HepG2 (cell line): ENCODE measurements at regions not wholly inside any gene's neighbourhood (a gene's known extent, or its start where the extent isn't known, plus 50 kb on each side); places are given as distances from the start of the nearest gene placed in this dataset.

ENCODE experiments used
- ATAC-seq: fragments of 200-7000 bp; cut with Tn5 transposase; 3 replicates; pipeline ENCODE4 v1.9.1; 2020; ENCODE audit warnings: mild to moderate bottlenecking, moderate library complexity
- BruUV-seq: library from RNA; stranded (reverse); fragments of 400-500 nt; replicated peaks from 2 replicates; lab custom pipeline; 2021; lab: Mats Ljungman, UMichigan
- CTCF ChIA-PET: fragments of 300-600 bp; formaldehyde crosslinking; extraction: SDS; loops from one replicate; lab custom pipeline; 2021; ENCODE audit warnings: low total read pairs, inconsistent platforms, low intra/inter-chr PET ratio; lab: Yijun Ruan, JAX
- POLR2A ChIA-PET: fragments of 350-600 bp; sonication (Branson Sonifier 250); formaldehyde crosslinking; loops from one replicate; lab custom pipeline; 2020; ENCODE audit warnings: antibody characterized with exemption, inconsistent platforms; lab: Yijun Ruan, JAX
- DNase-seq: peaks from one replicate; pipeline ENCODE4 v3.0.0-alpha.2; 2015; ENCODE audit warnings: low spot score
- FAIRE-seq: peaks from 3 replicates; lab custom pipeline; 2011; peaks lifted over from hg19 to GRCh38; lab: Jason Lieb, UNC
- H2AFZ ChIP-seq: one replicate; pipeline ENCODE4 v1.6.1; 2011; ENCODE audit warnings: low read length, inconsistent platforms
- H3K27ac ChIP-seq: fragments of 300-600 bp; 3 replicates; pipeline ENCODE4 v1.8.0; 2011; ENCODE audit warnings: mixed run types, mild to moderate bottlenecking, mixed read lengths, low read length, inconsistent platforms; ENCODE audit not compliant: insufficient read depth; ENCODE audit errors: extremely low read length
- H3K27me3 ChIP-seq, 2 experiments: fragments of 200-600 bp in 1 of 2; 2 replicates in 1 of 2; 3 replicates in 1 of 2; pipeline versions ENCODE4 v1.6.0 to v1.8.0; 2011; ENCODE audit warnings: low read length in 2 of 2, mild to moderate bottlenecking in 2 of 2, moderate library complexity in 2 of 2, inconsistent platforms in 1 of 2; ENCODE audit not compliant: insufficient read depth in 2 of 2, control insufficient read depth in 1 of 2
- H3K36me3 ChIP-seq, 2 experiments: fragments of 200-600 bp in 1 of 2; replicated peaks in 1 of 2; 2 replicates in 1 of 2; 3 replicates in 1 of 2; pipeline versions ENCODE4 v1.5.1 to v1.8.0; 2011; ENCODE audit warnings: low read length in 2 of 2, inconsistent platforms in 1 of 2; ENCODE audit not compliant: insufficient read depth in 2 of 2, control insufficient read depth in 1 of 2
- H3K4me1 ChIP-seq: 2 replicates; pipeline ENCODE4 v1.5.1; 2012; ENCODE audit warnings: low read length, inconsistent platforms; ENCODE audit not compliant: insufficient read depth
- H3K4me2 ChIP-seq: 2 replicates; pipeline ENCODE4 v1.6.0; 2011; ENCODE audit warnings: low read depth, low read length, inconsistent platforms
- H3K4me3 ChIP-seq, 3 experiments: fragments of 200-600 bp in 1 of 3; sonication (generic), shearing (Covaris generic) in 1 of 3; replicated peaks in 1 of 3; 2 replicates each; pipeline ENCODE4 v1.5.1; 2011 to 2016; ENCODE audit warnings: low read length in 3 of 3, inconsistent platforms in 2 of 3, low read depth in 2 of 3, mild to moderate bottlenecking in 2 of 3, control low read depth in 1 of 3, mixed read lengths in 1 of 3; ENCODE audit not compliant: insufficient read depth in 1 of 3
- H3K79me2 ChIP-seq: one replicate; pipeline ENCODE4 v1.6.1; 2011; ENCODE audit warnings: low read length, inconsistent platforms; ENCODE audit not compliant: insufficient read depth
- H3K9ac ChIP-seq: 2 replicates; pipeline ENCODE4 v1.6.0; 2011; ENCODE audit warnings: mild to moderate bottlenecking, low read depth, low read length, inconsistent platforms; ENCODE audit not compliant: insufficient read depth
- H3K9me3 ChIP-seq: 2 replicates; pipeline ENCODE4 v1.5.1; 2012; ENCODE audit warnings: mild to moderate bottlenecking, low read length
- H4K20me1 ChIP-seq: 2 replicates; pipeline ENCODE4 v1.6.0; 2011; ENCODE audit warnings: inconsistent platforms, mild to moderate bottlenecking, low read length, moderate library complexity; ENCODE audit not compliant: insufficient read depth
- HHEX ChIP-seq: IDR thresholded peaks from 2 replicates; pipeline ENCODE4 v1.6.1; 2016; ENCODE audit warnings: control low read depth
- MXI1 ChIP-seq: IDR thresholded peaks from 3 replicates; pipeline ENCODE4 v1.6.1; 2012; ENCODE audit warnings: low read depth, low read length, inconsistent platforms, borderline replicate concordance
- PRPF4 ChIP-seq: fragments of 200-400 bp; formaldehyde crosslinking; IDR thresholded peaks from 2 replicates; pipeline ENCODE4 v1.6.1; 2016; ENCODE audit warnings: low read length, low read depth; ENCODE audit not compliant: poor library complexity, severe bottlenecking
- RAD51 ChIP-seq: fragments of 450-650 bp; IDR thresholded peaks from 2 replicates; pipeline ENCODE4 v1.6.1; 2016; ENCODE audit warnings: borderline replicate concordance
- SNRNP70 ChIP-seq: fragments of 200-400 bp; formaldehyde crosslinking; IDR thresholded peaks from 2 replicates; pipeline ENCODE4 v1.6.1; 2017; ENCODE audit warnings: mild to moderate bottlenecking, low read depth, low read length, moderate library complexity
- TCF7L2 ChIP-seq: IDR thresholded peaks from 2 replicates; pipeline ENCODE4 v1.6.1; 2011; ENCODE audit warnings: mild to moderate bottlenecking, low read depth, low read length, moderate library complexity
- ZFP82 ChIP-seq: sonication (generic); formaldehyde crosslinking; IDR thresholded peaks from 2 replicates; pipeline ENCODE4 v1.5.1; 2020; ENCODE audit warnings: mild to moderate bottlenecking, missing genetic modification reagents, borderline replicate concordance
- ZNF383 ChIP-seq: sonication (generic); formaldehyde crosslinking; IDR thresholded peaks from 2 replicates; pipeline ENCODE4 v1.4.0; 2020; ENCODE audit warnings: missing genetic modification reagents, mild to moderate bottlenecking, borderline replicate concordance
- WGBS: methylation state at CpG from one replicate; pipeline ENCODE4 v1.1.6; 2017; ENCODE audit warnings: low lambda C conversion rate; 5-methylcytosine and 5-hydroxymethylcytosine counted together
- in situ Hi-C: cut with HindIII; loops from 2 replicates; pipeline ENCODE4 v1.10.0; 2017; ENCODE audit warnings: low pct_unique_long_range_greater_than_20kb; ENCODE audit not compliant: extremely low pct_ligation_motif_present
- intact Hi-C: fragments of 100-400 bp; cut with micrococcal nuclease; formaldehyde crosslinking; loops from one replicate; pipeline ENCODE4 v1.10.0; 2022; ENCODE audit not compliant: unreplicated experiment
- TF ChIP-seq, protein P1 (sequence below): IDR thresholded peaks from 2 replicates; pipeline ENCODE4 v1.6.1; 2016; ENCODE audit warnings: control low read depth
- TF ChIP-seq, protein P2 (sequence below): sonication (generic); formaldehyde crosslinking; IDR thresholded peaks from 2 replicates; pipeline ENCODE4 v1.5.0; 2020; ENCODE audit warnings: mild to moderate bottlenecking, missing genetic modification reagents
- TF ChIP-seq, protein P3 (sequence below): sonication (generic); formaldehyde crosslinking; IDR thresholded peaks from 2 replicates; pipeline ENCODE4 v1.5.1; 2020; ENCODE audit warnings: mild to moderate bottlenecking, missing genetic modification reagents, borderline replicate concordance
- TF ChIP-seq, protein P4 (sequence below): sonication (generic); formaldehyde crosslinking; IDR thresholded peaks from 2 replicates; pipeline ENCODE4 v1.9.0; 2021; ENCODE audit warnings: missing genetic modification reagents, borderline replicate concordance

DNA sequence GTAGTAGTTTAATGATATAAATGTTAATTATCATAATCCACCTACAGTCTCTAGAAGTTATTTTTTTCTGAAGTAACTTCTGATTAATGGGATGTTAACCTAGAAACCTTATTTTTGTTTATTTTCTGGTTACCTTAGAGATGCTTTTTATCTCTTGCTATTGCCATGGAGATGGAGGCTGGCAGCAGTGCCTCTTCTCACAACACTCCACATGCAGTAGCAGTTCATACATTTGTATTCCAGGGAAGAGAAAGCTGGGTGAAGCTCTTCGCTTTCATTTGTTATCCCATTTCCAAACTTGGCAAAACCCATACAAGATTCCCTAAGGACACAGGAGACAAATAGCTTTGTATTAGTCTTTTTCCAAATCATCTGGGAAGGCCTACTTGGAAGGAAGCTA lies 1794.1 kb upstream of the LRRTM1 start:
- Histone ChIP-seq H3K36me3 (no peaks in the 10 kb centered on the region), H2AFZ (no peak overlapping the region), H3K4me3 (no peak overlapping the region), H3K4me1 (no peaks in the 10 kb centered on the region), H3K27me3 (no peaks in the 10 kb centered on the region), H3K79me2 (no peaks in the 10 kb centered on the region), H3K27ac (no peak overlapping the region), H3K4me2 (no peak overlapping the region), H3K9ac (no peak overlapping the region), H3K9me3 (peaks cover 25% of the 10 kb centered on the region; the same call in 1 of the 2 replicates), H4K20me1 (no peaks in the 10 kb centered on the region)
- 26% methylated on average over 1 of the region's 1 CpG for WGBS
- ChIA-PET POLR2A (no interaction called here), CTCF (no interaction called here)
- FAIRE-seq (no peak), ATAC-seq (no peak), DNase-seq (no peak)
- no TSS peak for BruUV-seq
- in situ Hi-C loops (no loop called here), intact Hi-C loops (loop anchor here (5.0 kb wide), 1 partner anchor 1676 kb away; no protein-coding TSS in a partner anchor)
- no peak for TF ChIP-seq TCF7L2
- TF ChIP-seq, protein P1, sequence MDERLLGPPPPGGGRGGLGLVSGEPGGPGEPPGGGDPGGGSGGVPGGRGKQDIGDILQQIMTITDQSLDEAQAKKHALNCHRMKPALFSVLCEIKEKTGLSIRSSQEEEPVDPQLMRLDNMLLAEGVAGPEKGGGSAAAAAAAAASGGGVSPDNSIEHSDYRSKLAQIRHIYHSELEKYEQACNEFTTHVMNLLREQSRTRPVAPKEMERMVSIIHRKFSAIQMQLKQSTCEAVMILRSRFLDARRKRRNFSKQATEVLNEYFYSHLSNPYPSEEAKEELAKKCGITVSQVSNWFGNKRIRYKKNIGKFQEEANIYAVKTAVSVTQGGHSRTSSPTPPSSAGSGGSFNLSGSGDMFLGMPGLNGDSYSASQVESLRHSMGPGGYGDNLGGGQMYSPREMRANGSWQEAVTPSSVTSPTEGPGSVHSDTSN, result no peak
- TF ChIP-seq, protein P2, sequence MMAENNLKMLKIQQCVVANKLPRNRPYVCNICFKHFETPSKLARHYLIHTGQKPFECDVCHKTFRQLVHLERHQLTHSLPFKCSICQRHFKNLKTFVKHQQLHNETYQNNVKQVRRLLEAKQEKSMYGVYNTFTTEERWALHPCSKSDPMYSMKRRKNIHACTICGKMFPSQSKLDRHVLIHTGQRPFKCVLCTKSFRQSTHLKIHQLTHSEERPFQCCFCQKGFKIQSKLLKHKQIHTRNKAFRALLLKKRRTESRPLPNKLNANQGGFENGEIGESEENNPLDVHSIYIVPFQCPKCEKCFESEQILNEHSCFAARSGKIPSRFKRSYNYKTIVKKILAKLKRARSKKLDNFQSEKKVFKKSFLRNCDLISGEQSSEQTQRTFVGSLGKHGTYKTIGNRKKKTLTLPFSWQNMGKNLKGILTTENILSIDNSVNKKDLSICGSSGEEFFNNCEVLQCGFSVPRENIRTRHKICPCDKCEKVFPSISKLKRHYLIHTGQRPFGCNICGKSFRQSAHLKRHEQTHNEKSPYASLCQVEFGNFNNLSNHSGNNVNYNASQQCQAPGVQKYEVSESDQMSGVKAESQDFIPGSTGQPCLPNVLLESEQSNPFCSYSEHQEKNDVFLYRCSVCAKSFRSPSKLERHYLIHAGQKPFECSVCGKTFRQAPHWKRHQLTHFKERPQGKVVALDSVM (CRISPR knock-in tag), result no peak
- TF ChIP-seq ZNF383 (CRISPR knock-in tag), result no peak
- TF ChIP-seq, protein P3, sequence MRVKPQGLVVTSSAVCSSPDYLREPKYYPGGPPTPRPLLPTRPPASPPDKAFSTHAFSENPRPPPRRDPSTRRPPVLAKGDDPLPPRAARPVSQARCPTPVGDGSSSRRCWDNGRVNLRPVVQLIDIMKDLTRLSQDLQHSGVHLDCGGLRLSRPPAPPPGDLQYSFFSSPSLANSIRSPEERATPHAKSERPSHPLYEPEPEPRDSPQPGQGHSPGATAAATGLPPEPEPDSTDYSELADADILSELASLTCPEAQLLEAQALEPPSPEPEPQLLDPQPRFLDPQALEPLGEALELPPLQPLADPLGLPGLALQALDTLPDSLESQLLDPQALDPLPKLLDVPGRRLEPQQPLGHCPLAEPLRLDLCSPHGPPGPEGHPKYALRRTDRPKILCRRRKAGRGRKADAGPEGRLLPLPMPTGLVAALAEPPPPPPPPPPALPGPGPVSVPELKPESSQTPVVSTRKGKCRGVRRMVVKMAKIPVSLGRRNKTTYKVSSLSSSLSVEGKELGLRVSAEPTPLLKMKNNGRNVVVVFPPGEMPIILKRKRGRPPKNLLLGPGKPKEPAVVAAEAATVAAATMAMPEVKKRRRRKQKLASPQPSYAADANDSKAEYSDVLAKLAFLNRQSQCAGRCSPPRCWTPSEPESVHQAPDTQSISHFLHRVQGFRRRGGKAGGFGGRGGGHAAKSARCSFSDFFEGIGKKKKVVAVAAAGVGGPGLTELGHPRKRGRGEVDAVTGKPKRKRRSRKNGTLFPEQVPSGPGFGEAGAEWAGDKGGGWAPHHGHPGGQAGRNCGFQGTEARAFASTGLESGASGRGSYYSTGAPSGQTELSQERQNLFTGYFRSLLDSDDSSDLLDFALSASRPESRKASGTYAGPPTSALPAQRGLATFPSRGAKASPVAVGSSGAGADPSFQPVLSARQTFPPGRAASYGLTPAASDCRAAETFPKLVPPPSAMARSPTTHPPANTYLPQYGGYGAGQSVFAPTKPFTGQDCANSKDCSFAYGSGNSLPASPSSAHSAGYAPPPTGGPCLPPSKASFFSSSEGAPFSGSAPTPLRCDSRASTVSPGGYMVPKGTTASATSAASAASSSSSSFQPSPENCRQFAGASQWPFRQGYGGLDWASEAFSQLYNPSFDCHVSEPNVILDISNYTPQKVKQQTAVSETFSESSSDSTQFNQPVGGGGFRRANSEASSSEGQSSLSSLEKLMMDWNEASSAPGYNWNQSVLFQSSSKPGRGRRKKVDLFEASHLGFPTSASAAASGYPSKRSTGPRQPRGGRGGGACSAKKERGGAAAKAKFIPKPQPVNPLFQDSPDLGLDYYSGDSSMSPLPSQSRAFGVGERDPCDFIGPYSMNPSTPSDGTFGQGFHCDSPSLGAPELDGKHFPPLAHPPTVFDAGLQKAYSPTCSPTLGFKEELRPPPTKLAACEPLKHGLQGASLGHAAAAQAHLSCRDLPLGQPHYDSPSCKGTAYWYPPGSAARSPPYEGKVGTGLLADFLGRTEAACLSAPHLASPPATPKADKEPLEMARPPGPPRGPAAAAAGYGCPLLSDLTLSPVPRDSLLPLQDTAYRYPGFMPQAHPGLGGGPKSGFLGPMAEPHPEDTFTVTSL (CRISPR knock-in tag), result no peak
- TF ChIP-seq RAD51, result no peak
- no peak for TF ChIP-seq MXI1
- no peak for TF ChIP-seq ZFP82
- TF ChIP-seq SNRNP70, result no peak
- no peak for TF ChIP-seq PRPF4
- TF ChIP-seq, protein P4, sequence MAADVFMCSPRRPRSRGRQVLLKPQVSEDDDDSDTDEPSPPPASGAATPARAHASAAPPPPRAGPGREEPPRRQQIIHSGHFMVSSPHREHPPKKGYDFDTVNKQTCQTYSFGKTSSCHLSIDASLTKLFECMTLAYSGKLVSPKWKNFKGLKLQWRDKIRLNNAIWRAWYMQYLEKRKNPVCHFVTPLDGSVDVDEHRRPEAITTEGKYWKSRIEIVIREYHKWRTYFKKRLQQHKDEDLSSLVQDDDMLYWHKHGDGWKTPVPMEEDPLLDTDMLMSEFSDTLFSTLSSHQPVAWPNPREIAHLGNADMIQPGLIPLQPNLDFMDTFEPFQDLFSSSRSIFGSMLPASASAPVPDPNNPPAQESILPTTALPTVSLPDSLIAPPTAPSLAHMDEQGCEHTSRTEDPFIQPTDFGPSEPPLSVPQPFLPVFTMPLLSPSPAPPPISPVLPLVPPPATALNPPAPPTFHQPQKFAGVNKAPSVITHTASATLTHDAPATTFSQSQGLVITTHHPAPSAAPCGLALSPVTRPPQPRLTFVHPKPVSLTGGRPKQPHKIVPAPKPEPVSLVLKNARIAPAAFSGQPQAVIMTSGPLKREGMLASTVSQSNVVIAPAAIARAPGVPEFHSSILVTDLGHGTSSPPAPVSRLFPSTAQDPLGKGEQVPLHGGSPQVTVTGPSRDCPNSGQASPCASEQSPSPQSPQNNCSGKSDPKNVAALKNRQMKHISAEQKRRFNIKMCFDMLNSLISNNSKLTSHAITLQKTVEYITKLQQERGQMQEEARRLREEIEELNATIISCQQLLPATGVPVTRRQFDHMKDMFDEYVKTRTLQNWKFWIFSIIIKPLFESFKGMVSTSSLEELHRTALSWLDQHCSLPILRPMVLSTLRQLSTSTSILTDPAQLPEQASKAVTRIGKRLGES, result no peak
- TF ChIP-seq HHEX (CRISPR knock-in tag), result no peak
